ENCODE measurements at regions not wholly inside any gene's neighbourhood (a gene's known extent, or its start where the extent isn't known, plus 50 kb on each side); places are given as distances from the start of the nearest gene placed in this dataset.

- no peak for ATAC-seq (ENCODE audit: low FRiP score)
- no peak for TF ChIP-seq CTCF (IDR thresholded peaks at IDR 0.05)
- no peak for DNase-seq (ENCODE audit: low spot score)
Observed at GRCh38 chr13:32961724-32962123, 54.5 kb upstream of the KL start.

- ATAC-seq (ENCODE audit: low FRiP score) (no peak), DNase-seq (ENCODE audit: low spot score) (no peak)
- TF ChIP-seq CTCF (IDR thresholded peaks at IDR 0.05): no peak
Observed at GRCh38 chr13:32962342-32962741, 53.9 kb upstream of the KL start.

GRCh38 chr13:32964987-32965386, 51.2 kb upstream of the KL start:
- ATAC-seq (ENCODE audit: low FRiP score): no peak
- no peak for TF ChIP-seq CTCF (IDR thresholded peaks at IDR 0.05)
- no peak for DNase-seq (ENCODE audit: low spot score)

Data from omental fat pad (tissue), 3 donors.